GM12891 (cell line): ENCODE measurements at regions not wholly inside any gene's neighbourhood (a gene's known extent, or its start where the extent isn't known, plus 50 kb on each side); places are given as distances from the start of the nearest gene placed in this dataset.

ENCODE experiments used
- PAX5 ChIP-seq: IDR thresholded peaks from 2 replicates; pipeline ENCODE4 v1.6.1; 2011; ENCODE audit warnings: low read length, moderate library complexity, mild to moderate bottlenecking; ENCODE audit not compliant: insufficient read depth, severe bottlenecking
- POLR2A ChIP-seq: IDR thresholded peaks from 2 replicates; pipeline ENCODE4 v1.6.1; 2011; ENCODE audit warnings: low read depth, low read length, control low read depth
- POLR2AphosphoS5 ChIP-seq: IDR thresholded peaks from 2 replicates; pipeline ENCODE4 v1.6.1; 2011; ENCODE audit warnings: low read depth, low read length, control low read depth
- POU2F2 ChIP-seq: IDR thresholded peaks from 2 replicates; pipeline ENCODE4 v1.6.1; 2011; ENCODE audit warnings: low read depth, mild to moderate bottlenecking, control low read depth, low read length, moderate library complexity
- SPI1 ChIP-seq: IDR thresholded peaks from 2 replicates; pipeline ENCODE4 v1.6.1; 2011; ENCODE audit warnings: low read depth, low read length, control low read depth
- TAF1 ChIP-seq: IDR thresholded peaks from 2 replicates; pipeline ENCODE4 v1.6.1; 2011; ENCODE audit warnings: low read depth, low read length, control low read depth

DNA sequence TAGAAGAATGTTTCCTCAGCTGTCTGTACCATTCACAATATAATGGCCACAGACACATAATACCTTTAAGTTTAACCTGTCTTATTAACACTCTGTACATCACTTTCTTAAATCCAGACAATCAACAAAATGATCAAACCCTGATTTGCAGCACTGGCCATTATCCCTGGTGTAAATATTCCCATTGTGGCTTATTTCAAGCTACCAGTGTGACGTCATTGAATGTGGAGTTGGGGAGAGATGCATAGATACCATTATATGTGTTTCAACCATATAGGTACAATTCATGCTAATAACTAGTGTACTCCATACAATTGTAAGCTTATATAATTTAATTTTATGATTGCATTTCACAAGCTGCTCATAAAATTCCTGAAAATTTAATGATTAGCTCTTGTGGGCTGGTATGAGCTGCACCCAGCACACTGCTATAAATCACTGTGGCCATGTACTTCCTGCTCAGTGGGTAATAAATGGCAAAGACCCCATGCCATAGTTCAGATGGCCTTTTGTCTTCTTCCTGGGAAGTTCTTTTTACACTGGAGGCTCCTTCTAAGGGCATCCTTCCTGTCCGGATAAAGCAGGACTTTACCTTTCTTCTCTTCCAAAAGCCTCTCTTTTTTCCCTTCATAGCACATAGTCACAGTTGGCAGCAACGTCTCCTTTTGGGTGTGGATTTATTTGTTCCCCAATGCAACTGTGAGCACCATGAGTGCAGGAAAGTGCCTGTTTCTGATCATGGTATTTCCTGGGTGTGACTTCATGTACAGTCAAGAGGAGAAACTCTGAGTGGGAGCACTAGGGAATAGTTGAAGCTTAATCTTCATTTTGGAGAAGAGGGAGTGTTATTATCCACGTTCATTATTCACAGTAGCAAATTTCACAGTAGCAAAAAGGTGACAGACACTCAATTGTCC is 87.8 kb downstream of the MIAT start:
- TF ChIP-seq POLR2A (no peak), SPI1 (no peak), TAF1 (no peak), POLR2AphosphoS5 (no peak), POU2F2 (no peak), PAX5 (no peak)
